ENCODE measurements at regions not wholly inside any gene's neighbourhood (a gene's known extent, or its start where the extent isn't known, plus 50 kb on each side); places are given as distances from the start of the nearest gene placed in this dataset.

- H3K27ac ChIP-seq (ENCODE audit: low read length), result no peak overlapping the region
- Mint-ChIP-seq H3K27me3 (ENCODE audit: low read depth in 2 of 2) (no peaks in the 10 kb centered on the region), H3K4me1 (no peaks in the 10 kb centered on the region), H3K27ac (no peak overlapping the region), H3K9me3 (peaks cover 2 to 7% of the 10 kb centered on the region in 2 donors), H3K36me3 (no peaks in the 10 kb centered on the region), H3K4me3 (no peak overlapping the region)
- 86% methylated on average over 5 of the region's 5 CpGs for WGBS (ENCODE audit: insufficient coverage)
- H3K36me3 ChIP-seq (ENCODE audit: control insufficient read depth, insufficient read depth, low read length), result no peaks in the 10 kb centered on the region
- no peaks in the 10 kb centered on the region for H3K4me1 ChIP-seq (ENCODE audit: control insufficient read depth, insufficient read depth, low read length)
- H3K27me3 ChIP-seq (ENCODE audit: control insufficient read depth, insufficient read depth, low read length), result no peaks in the 10 kb centered on the region
- TF ChIP-seq CTCF (IDR thresholded peaks at IDR 0.05), result no peak
- H3K9me3 ChIP-seq (ENCODE audit: control insufficient read depth, insufficient read depth, low read length), result no peaks in the 10 kb centered on the region
- no peak overlapping the region for H3K4me3 ChIP-seq (ENCODE audit: low read length)
- ATAC-seq (no peak), DNase-seq (no peak)
- intact Hi-C loops (cut with micrococcal nuclease), result no loop called here
These were observed 312.3 kb downstream of the HAO1 start for GRCh38 chr20:7627734-7628663.

GRCh38 chr20:7629880-7630279, 310.4 kb downstream of the HAO1 start:
- no peak for TF ChIP-seq CTCF (IDR thresholded peaks at IDR 0.05)
- H3K4me1 Mint-ChIP-seq, result no peaks in the 10 kb centered on the region
- DNase-seq (no peak), ATAC-seq (no peak)
- H3K4me1 ChIP-seq (ENCODE audit: control insufficient read depth, insufficient read depth, low read length), result no peaks in the 10 kb centered on the region
- no peak overlapping the region for H3K4me3 ChIP-seq (ENCODE audit: low read length)
- peaks cover 4 to 8% of the 10 kb centered on the region in 2 donors for H3K9me3 Mint-ChIP-seq
- intact Hi-C loops (cut with micrococcal nuclease), result no loop called here
- H3K27me3 Mint-ChIP-seq (ENCODE audit: low read depth in 2 of 2), result no peaks in the 10 kb centered on the region
- H3K36me3 Mint-ChIP-seq, result no peaks in the 10 kb centered on the region
- no peak overlapping the region for H3K4me3 Mint-ChIP-seq
- no peak overlapping the region for H3K27ac ChIP-seq (ENCODE audit: low read length)
- WGBS (ENCODE audit: insufficient coverage), result no CpG with 5 or more reads among the region's 1 CpG
- H3K9me3 ChIP-seq (ENCODE audit: control insufficient read depth, insufficient read depth, low read length), result no peaks in the 10 kb centered on the region
- no peak overlapping the region for H3K27ac Mint-ChIP-seq
- H3K27me3 ChIP-seq (ENCODE audit: control insufficient read depth, insufficient read depth, low read length), result no peaks in the 10 kb centered on the region
- no peaks in the 10 kb centered on the region for H3K36me3 ChIP-seq (ENCODE audit: control insufficient read depth, insufficient read depth, low read length)

- no peaks in the 10 kb centered on the region for H3K27me3 Mint-ChIP-seq (ENCODE audit: low read depth in 2 of 2)
- no peaks in the 10 kb centered on the region for H3K9me3 ChIP-seq (ENCODE audit: control insufficient read depth, insufficient read depth, low read length)
- H3K27ac ChIP-seq (ENCODE audit: low read length), result no peak overlapping the region
- H3K4me1 Mint-ChIP-seq, result no peaks in the 10 kb centered on the region
- no peaks in the 10 kb centered on the region for H3K36me3 ChIP-seq (ENCODE audit: control insufficient read depth, insufficient read depth, low read length)
- no peaks in the 10 kb centered on the region for H3K27me3 ChIP-seq (ENCODE audit: control insufficient read depth, insufficient read depth, low read length)
- no peak overlapping the region for H3K4me3 ChIP-seq (ENCODE audit: low read length)
- no peaks in the 10 kb centered on the region for H3K36me3 Mint-ChIP-seq
- no peak overlapping the region for H3K27ac Mint-ChIP-seq
- intact Hi-C loops (cut with micrococcal nuclease), result no loop called here
- DNase-seq (no peak), ATAC-seq (no peak)
- TF ChIP-seq CTCF (IDR thresholded peaks at IDR 0.05), result no peak
- H3K4me1 ChIP-seq (ENCODE audit: control insufficient read depth, insufficient read depth, low read length), result no peaks in the 10 kb centered on the region
- H3K4me3 Mint-ChIP-seq, result no peak overlapping the region
- H3K9me3 Mint-ChIP-seq, result peaks cover 2 to 6% of the 10 kb centered on the region in 2 donors
These were observed 303.1 kb downstream of the HAO1 start for GRCh38 chr20:7637184-7637583.

Data from natural killer cell (primary cell).